SK-N-SH (cell line): ENCODE measurements at regions not wholly inside any gene's neighbourhood (a gene's known extent, or its start where the extent isn't known, plus 50 kb on each side); places are given as distances from the start of the nearest gene placed in this dataset.

Experiments
- CTCF ChIA-PET: fragments of 300-600, 350-600 bp; formaldehyde crosslinking; extraction: SDS; loops from one replicate; lab custom pipeline; 2021; lab: Yijun Ruan, JAX
- POLR2A ChIA-PET: fragments of 350-600 bp; sonication (Branson Sonifier 250); formaldehyde crosslinking; extraction: SDS; loops from one replicate; lab custom pipeline; 2020; ENCODE audit warnings: antibody characterized with exemption, inconsistent platforms; lab: Yijun Ruan, JAX
- DNase-seq: peaks from one replicate; pipeline ENCODE4 v3.0.0; 2012
- H2AFZ ChIP-seq: fragments of 200-600 bp; sonication (generic); 2 replicates; pipeline ENCODE4 v1.8.1; 2016; ENCODE audit warnings: antibody characterized with exemption, mild to moderate bottlenecking, low read depth
- H3F3A ChIP-seq: fragments of 200-600 bp; sonication (generic); replicated peaks from 2 replicates; pipeline ENCODE3; 2016; ENCODE audit warnings: antibody characterized with exemption, mild to moderate bottlenecking; ENCODE audit not compliant: insufficient read depth
- H3K27ac ChIP-seq, 2 experiments: fragments of 200-500 bp in 1 of 2; fragments of 200-600 bp in 1 of 2; sonication (Bioruptor generic) in 1 of 2; sonication (generic), shearing (Covaris generic) in 1 of 2; 2 replicates each; pipeline versions ENCODE4 v1.5.1 to v1.6.1; 2014 to 2016; ENCODE audit warnings: low read depth in 2 of 2, inconsistent platforms in 1 of 2, low read length in 1 of 2, mild to moderate bottlenecking in 1 of 2, mixed read lengths in 1 of 2
- H3K27me3 ChIP-seq: fragments of 200-600 bp; sonication (generic), shearing (Covaris generic); 2 replicates; pipeline ENCODE4 v1.6.1; 2016; ENCODE audit warnings: mixed run types; ENCODE audit not compliant: insufficient read depth
- H3K36me3 ChIP-seq, 2 experiments: fragments of 200-500 bp in 1 of 2; fragments of 200-600 bp in 1 of 2; sonication (Bioruptor generic) in 1 of 2; sonication (generic) in 1 of 2; replicated peaks in 1 of 2; 2 replicates each; pipeline versions ENCODE3 to v1.5.1; 2014 to 2016; ENCODE audit warnings: low read length in 1 of 2, mild to moderate bottlenecking in 1 of 2; ENCODE audit not compliant: insufficient read depth in 2 of 2, control insufficient read depth in 1 of 2
- H3K4me1 ChIP-seq, 2 experiments: fragments of 200-500 bp in 1 of 2; fragments of 200-600 bp in 1 of 2; sonication (Bioruptor generic) in 1 of 2; sonication (generic), shearing (Covaris generic) in 1 of 2; 2 replicates each; pipeline versions ENCODE4 v1.5.1 to v1.6.1; 2014 to 2016; ENCODE audit warnings: low read depth in 1 of 2, low read length in 1 of 2, mixed run types in 1 of 2; ENCODE audit not compliant: insufficient read depth in 2 of 2, control insufficient read depth in 1 of 2
- H3K4me2 ChIP-seq: fragments of 200-600 bp; sonication (generic), shearing (Covaris generic); 2 replicates; pipeline ENCODE4 v1.6.1; 2017; ENCODE audit warnings: mixed run types
- H3K4me3 ChIP-seq, 2 experiments: fragments of 200-500 bp in 1 of 2; fragments of 200-600 bp in 1 of 2; sonication (Bioruptor generic) in 1 of 2; sonication (generic), shearing (Covaris generic) in 1 of 2; 2 replicates each; pipeline versions ENCODE4 v1.5.1 to v1.8.1; 2014 to 2016; ENCODE audit warnings: low read depth in 2 of 2, inconsistent platforms in 1 of 2, low read length in 1 of 2, mild to moderate bottlenecking in 1 of 2, mixed read lengths in 1 of 2, moderate library complexity in 1 of 2
- H3K79me2 ChIP-seq: fragments of 200-600 bp; sonication (generic); 2 replicates; pipeline ENCODE4 v1.8.1; 2017; ENCODE audit warnings: mild to moderate bottlenecking; ENCODE audit not compliant: insufficient read depth
- H3K9ac ChIP-seq: fragments of 200-600 bp; sonication (generic); 2 replicates; pipeline ENCODE4 v1.6.1; 2017; ENCODE audit warnings: mixed run types
- H3K9me2 ChIP-seq: fragments of 200-600 bp; sonication (generic); 2 replicates; pipeline ENCODE4 v1.6.1; 2017; ENCODE audit warnings: mixed run types
- H3K9me3 ChIP-seq: fragments of 200-600 bp; sonication (generic); 2 replicates; pipeline ENCODE4 v1.6.1; 2017; ENCODE audit warnings: mixed run types, mild to moderate bottlenecking, moderate library complexity
- H4K20me1 ChIP-seq: fragments of 200-600 bp; sonication (generic); 2 replicates; pipeline ENCODE4 v1.6.1; 2017; ENCODE audit warnings: mild to moderate bottlenecking, mixed run types; ENCODE audit not compliant: insufficient read depth
- ELF1 ChIP-seq: IDR thresholded peaks from 2 replicates; pipeline ENCODE4 v1.4.0; 2012
- EP300 ChIP-seq, 2 experiments: IDR thresholded peaks; 2 replicates each; pipeline versions ENCODE4 v1.4.0 to v1.6.1; 2012; ENCODE audit warnings: borderline replicate concordance in 1 of 2, low read depth in 1 of 2, low read length in 1 of 2
- FOSL2 ChIP-seq: IDR thresholded peaks from 2 replicates; pipeline ENCODE4 v1.4.0; 2012; ENCODE audit warnings: low read depth, mild to moderate bottlenecking, moderate library complexity, borderline replicate concordance
- GABPA ChIP-seq: IDR thresholded peaks from 2 replicates; pipeline ENCODE4 v1.4.0; 2012; ENCODE audit warnings: low read depth, mild to moderate bottlenecking
- IRF3 ChIP-seq: fragments of 150-350 bp; IDR thresholded peaks from 2 replicates; pipeline ENCODE4 v1.6.1; 2016; ENCODE audit warnings: mild to moderate bottlenecking, low read depth, low read length
- MAX ChIP-seq: IDR thresholded peaks from 2 replicates; pipeline ENCODE4 v1.4.0; 2012; ENCODE audit warnings: low read depth
- PBX3 ChIP-seq: IDR thresholded peaks from 2 replicates; pipeline ENCODE4; 2012
- POLR2AphosphoS5 ChIP-seq: IDR thresholded peaks from 2 replicates; pipeline ENCODE4 v1.6.1; 2012; ENCODE audit warnings: low read depth, low read length
- RXRA ChIP-seq: IDR thresholded peaks from 2 replicates; pipeline ENCODE4 v1.4.0; 2012; ENCODE audit warnings: low read depth, mild to moderate bottlenecking, borderline replicate concordance
- SMC3 ChIP-seq: IDR thresholded peaks from 2 replicates; pipeline ENCODE4 v1.6.1; 2012; ENCODE audit warnings: low read depth, low read length, improper control_type of control experiment
- TCF12 ChIP-seq: IDR thresholded peaks from 2 replicates; pipeline ENCODE4 v1.4.0; 2012
- TEAD4 ChIP-seq: IDR thresholded peaks from 2 replicates; pipeline ENCODE4 v1.4.0; 2012; ENCODE audit warnings: mild to moderate bottlenecking, borderline replicate concordance; ENCODE audit not compliant: insufficient read depth
- USF1 ChIP-seq: IDR thresholded peaks from 2 replicates; pipeline ENCODE4 v1.4.0; 2012; ENCODE audit warnings: low read depth, borderline replicate concordance
- WGBS: methylation state at CpG from one replicate; pipeline ENCODE4 v1.1.6; 2017; ENCODE audit warnings: low lambda C conversion rate; 5-methylcytosine and 5-hydroxymethylcytosine counted together
- TF ChIP-seq, protein P1 (sequence below): fragments of 200-600 bp; sonication (generic); IDR thresholded peaks from 2 replicates; pipeline ENCODE4 v1.6.1; 2017; ENCODE audit warnings: antibody characterized with exemption, mild to moderate bottlenecking, moderate library complexity

- Histone ChIP-seq H4K20me1 (no peaks in the 10 kb centered on the region), H3K4me2 (no peak overlapping the region), H3K79me2 (no peaks in the 10 kb centered on the region), H3K9ac (no peak overlapping the region), H3K9me2 (no peaks in the 10 kb centered on the region), H3F3A (no peaks in the 10 kb centered on the region), H3K27me3 (no peaks in the 10 kb centered on the region), H3K27ac (peak overlapping the region in 1 of 2 experiments; percentile 76; a peak in 1 of 4 replicates), H3K9me3 (no peaks in the 10 kb centered on the region), H3K4me3 (no peak overlapping the region), H3K4me1 (peaks cover 0 to 31% of the 10 kb centered on the region in 2 experiments; a peak in 2 of 4 replicates), H3K36me3 (no peaks in the 10 kb centered on the region), H2AFZ (no peak overlapping the region)
- POLR2A ChIA-PET, result no interaction called here
- WGBS, result 88% methylated on average over 15 of the region's 28 CpGs
- TF ChIP-seq IRF3 (no peak), GABPA (no peak), USF1 (no peak), PBX3 (no peak), TEAD4 (no peak)
- CTCF ChIA-PET, result interaction anchor here (1.0 to 2.0 kb wide), 3 partner anchors 12 to 119 kb away, joined by 3 to 7 read pairs (median 3); no protein-coding TSS in a partner anchor
- DNase-seq, result no peak
Observed at GRCh38 chr20:58569241-58570125, 54.3 kb upstream of the APCDD1L start.

GRCh38 chr20:58568483-58569240 lies 53.5 kb upstream of the APCDD1L start:
- ChIA-PET POLR2A (no interaction called here), CTCF (interaction anchor here (1.0 to 2.0 kb wide), 2 partner anchors 11 to 107 kb away, joined by 3 to 7 read pairs; no protein-coding TSS in a partner anchor)
- no peaks in the 10 kb centered on the region for H3K36me3 ChIP-seq
- H3K4me2 ChIP-seq, result no peak overlapping the region
- H2AFZ ChIP-seq, result no peak overlapping the region
- H3K9me3 ChIP-seq, result no peaks in the 10 kb centered on the region; the same call in 1 of the 2 replicates
- H3K9me2 ChIP-seq, result no peaks in the 10 kb centered on the region
- no peaks in the 10 kb centered on the region for H3F3A ChIP-seq
- H3K27me3 ChIP-seq, result no peaks in the 10 kb centered on the region
- H3K79me2 ChIP-seq, result no peaks in the 10 kb centered on the region
- 85% methylated on average over 16 of the region's 20 CpGs for WGBS
- H3K9ac ChIP-seq, result no peak overlapping the region
- H3K27ac ChIP-seq, result no peak overlapping the region
- no peak for DNase-seq
- H4K20me1 ChIP-seq, result no peaks in the 10 kb centered on the region
- peaks cover 0 to 31% of the 10 kb centered on the region in 2 experiments; a peak in 2 of 4 replicates for H3K4me1 ChIP-seq
- no peak overlapping the region for H3K4me3 ChIP-seq
- TF ChIP-seq ELF1 (no peak), MAX (no peak), GABPA (no peak), FOSL2 (no peak), EP300 (IDR thresholded peaks at IDR 0.05; ENCODE audit: borderline replicate concordance in 1 of 2, low read depth in 1 of 2, low read length in 1 of 2) (no peak), TEAD4 (no peak), IRF3 (no peak), POLR2AphosphoS5 (no peak), RXRA (no peak), TCF12 (no peak), SMC3 (no peak)
- TF ChIP-seq, protein P1, sequence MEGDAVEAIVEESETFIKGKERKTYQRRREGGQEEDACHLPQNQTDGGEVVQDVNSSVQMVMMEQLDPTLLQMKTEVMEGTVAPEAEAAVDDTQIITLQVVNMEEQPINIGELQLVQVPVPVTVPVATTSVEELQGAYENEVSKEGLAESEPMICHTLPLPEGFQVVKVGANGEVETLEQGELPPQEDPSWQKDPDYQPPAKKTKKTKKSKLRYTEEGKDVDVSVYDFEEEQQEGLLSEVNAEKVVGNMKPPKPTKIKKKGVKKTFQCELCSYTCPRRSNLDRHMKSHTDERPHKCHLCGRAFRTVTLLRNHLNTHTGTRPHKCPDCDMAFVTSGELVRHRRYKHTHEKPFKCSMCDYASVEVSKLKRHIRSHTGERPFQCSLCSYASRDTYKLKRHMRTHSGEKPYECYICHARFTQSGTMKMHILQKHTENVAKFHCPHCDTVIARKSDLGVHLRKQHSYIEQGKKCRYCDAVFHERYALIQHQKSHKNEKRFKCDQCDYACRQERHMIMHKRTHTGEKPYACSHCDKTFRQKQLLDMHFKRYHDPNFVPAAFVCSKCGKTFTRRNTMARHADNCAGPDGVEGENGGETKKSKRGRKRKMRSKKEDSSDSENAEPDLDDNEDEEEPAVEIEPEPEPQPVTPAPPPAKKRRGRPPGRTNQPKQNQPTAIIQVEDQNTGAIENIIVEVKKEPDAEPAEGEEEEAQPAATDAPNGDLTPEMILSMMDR, result no peak
